ENCODE measurements at regions not wholly inside any gene's neighbourhood (a gene's known extent, or its start where the extent isn't known, plus 50 kb on each side); places are given as distances from the start of the nearest gene placed in this dataset.
"Not testable (repeated sequence)": the region's sequence is repeated elsewhere in the genome, so short reads cannot be mapped to it uniquely, and the experiment has no call there.

DNA sequence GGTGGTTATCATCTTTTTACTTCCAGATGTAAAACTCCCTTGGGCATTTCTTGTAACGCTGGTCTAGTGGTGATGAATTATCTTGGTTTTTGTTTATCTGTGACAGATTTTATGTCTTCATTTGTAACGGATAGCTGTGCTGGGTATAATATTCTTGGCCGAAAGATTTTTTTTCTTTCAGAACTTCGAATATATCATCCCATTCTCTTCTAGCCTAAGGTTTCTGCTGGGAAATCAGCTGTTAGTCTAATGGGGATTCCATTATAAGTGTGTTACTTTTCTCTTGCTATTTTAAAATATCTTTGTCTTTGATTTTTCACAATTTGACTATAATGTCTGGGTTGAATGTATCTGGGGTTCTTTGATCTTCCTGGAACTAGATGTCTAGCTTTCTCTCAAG is 55.4 kb upstream of the CSNK1E start:
- TF ChIP-seq, protein P1, sequence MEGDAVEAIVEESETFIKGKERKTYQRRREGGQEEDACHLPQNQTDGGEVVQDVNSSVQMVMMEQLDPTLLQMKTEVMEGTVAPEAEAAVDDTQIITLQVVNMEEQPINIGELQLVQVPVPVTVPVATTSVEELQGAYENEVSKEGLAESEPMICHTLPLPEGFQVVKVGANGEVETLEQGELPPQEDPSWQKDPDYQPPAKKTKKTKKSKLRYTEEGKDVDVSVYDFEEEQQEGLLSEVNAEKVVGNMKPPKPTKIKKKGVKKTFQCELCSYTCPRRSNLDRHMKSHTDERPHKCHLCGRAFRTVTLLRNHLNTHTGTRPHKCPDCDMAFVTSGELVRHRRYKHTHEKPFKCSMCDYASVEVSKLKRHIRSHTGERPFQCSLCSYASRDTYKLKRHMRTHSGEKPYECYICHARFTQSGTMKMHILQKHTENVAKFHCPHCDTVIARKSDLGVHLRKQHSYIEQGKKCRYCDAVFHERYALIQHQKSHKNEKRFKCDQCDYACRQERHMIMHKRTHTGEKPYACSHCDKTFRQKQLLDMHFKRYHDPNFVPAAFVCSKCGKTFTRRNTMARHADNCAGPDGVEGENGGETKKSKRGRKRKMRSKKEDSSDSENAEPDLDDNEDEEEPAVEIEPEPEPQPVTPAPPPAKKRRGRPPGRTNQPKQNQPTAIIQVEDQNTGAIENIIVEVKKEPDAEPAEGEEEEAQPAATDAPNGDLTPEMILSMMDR (IDR thresholded peaks at IDR 0.05), result not testable (repeated sequence)
- TF ChIP-seq POLR2A (IDR thresholded peaks at IDR 0.05), result not testable (repeated sequence)

Measured in esophagus squamous epithelium (tissue), 4 donors.